HEK293 (cell line): ENCODE measurements at regions not wholly inside any gene's neighbourhood (a gene's known extent, or its start where the extent isn't known, plus 50 kb on each side); places are given as distances from the start of the nearest gene placed in this dataset.

ENCODE experiments used
- ATF2 ChIP-seq: fragments of 450-650 bp; formaldehyde crosslinking; IDR thresholded peaks from 2 replicates; pipeline ENCODE4 v1.5.1; 2016; ENCODE audit warnings: missing biosample characterization, missing genetic modification characterization, low read depth
- PATZ1 ChIP-seq: fragments of 450-650 bp; formaldehyde crosslinking; IDR thresholded peaks from 2 replicates; pipeline ENCODE4 v1.5.1; 2016; ENCODE audit warnings: missing biosample characterization, missing genetic modification characterization
- REST ChIP-seq: fragments of 450-650 bp; formaldehyde crosslinking; IDR thresholded peaks from 2 replicates; pipeline ENCODE4 v1.5.1; 2016; ENCODE audit warnings: missing biosample characterization, missing genetic modification characterization
- ZEB2 ChIP-seq: fragments of 450-650 bp; formaldehyde crosslinking; IDR thresholded peaks from 2 replicates; pipeline ENCODE4 v1.5.1; 2016; ENCODE audit warnings: missing biosample characterization, missing genetic modification characterization
- ZNF121 ChIP-seq: fragments of 450-650 bp; formaldehyde crosslinking; IDR thresholded peaks from 2 replicates; pipeline ENCODE4 v1.5.1; 2016; ENCODE audit warnings: missing biosample characterization, missing genetic modification characterization
- ZNF580 ChIP-seq: fragments of 450-650 bp; formaldehyde crosslinking; IDR thresholded peaks from 2 replicates; pipeline ENCODE4 v1.5.1; 2016; ENCODE audit warnings: missing biosample characterization, missing genetic modification characterization
- ZNF660 ChIP-seq: fragments of 450-650 bp; IDR thresholded peaks from 2 replicates; pipeline ENCODE4 v1.5.1; 2018; ENCODE audit warnings: missing biosample characterization, mild to moderate bottlenecking, missing genetic modification characterization
- ZXDB ChIP-seq: fragments of 450-650 bp; formaldehyde crosslinking; IDR thresholded peaks from 2 replicates; pipeline ENCODE4 v1.5.1; 2016; ENCODE audit warnings: missing biosample characterization, missing genetic modification characterization
- TF ChIP-seq, protein P1 (sequence below): fragments of 450-650 bp; formaldehyde crosslinking; IDR thresholded peaks from 2 replicates; pipeline ENCODE4; 2016; ENCODE audit warnings: missing biosample characterization, missing genetic modification characterization

GRCh38 chr12:17381211-17381610, 708.8 kb downstream of the RERGL start:
- no peak for TF ChIP-seq ZNF580 (tag by site-specific recombination)
- no peak for TF ChIP-seq ZNF660 (tag by site-specific recombination)
- TF ChIP-seq, protein P1, sequence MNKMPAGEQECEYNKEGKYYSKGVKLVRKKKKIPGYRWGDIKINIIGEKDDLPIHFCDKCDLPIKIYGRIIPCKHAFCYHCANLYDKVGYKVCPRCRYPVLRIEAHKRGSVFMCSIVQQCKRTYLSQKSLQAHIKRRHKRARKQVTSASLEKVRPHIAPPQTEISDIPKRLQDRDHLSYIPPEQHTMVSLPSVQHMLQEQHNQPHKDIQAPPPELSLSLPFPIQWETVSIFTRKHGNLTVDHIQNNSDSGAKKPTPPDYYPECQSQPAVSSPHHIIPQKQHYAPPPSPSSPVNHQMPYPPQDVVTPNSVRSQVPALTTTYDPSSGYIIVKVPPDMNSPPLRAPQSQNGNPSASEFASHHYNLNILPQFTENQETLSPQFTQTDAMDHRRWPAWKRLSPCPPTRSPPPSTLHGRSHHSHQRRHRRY, result no peak
- no peak for TF ChIP-seq ZNF121 (tag by site-specific recombination)
- no peak for TF ChIP-seq PATZ1 (tag by site-specific recombination)
- TF ChIP-seq ZEB2, result no peak
- TF ChIP-seq ZXDB (tag by site-specific recombination), result no peak
- no peak for TF ChIP-seq REST
- no peak for TF ChIP-seq ATF2
